HEK293T (cell line): ENCODE measurements at regions not wholly inside any gene's neighbourhood (a gene's known extent, or its start where the extent isn't known, plus 50 kb on each side); places are given as distances from the start of the nearest gene placed in this dataset.

Experiments used
- CTCF ChIA-PET: fragments of 350-600 bp; formaldehyde crosslinking; extraction: SDS; loops from one replicate; lab custom pipeline; 2021; ENCODE audit warnings: antibody characterized with exemption, inconsistent platforms; lab: Yijun Ruan, JAX
- POLR2A ChIA-PET: fragments of 350-600 bp; formaldehyde crosslinking; extraction: SDS; loops from one replicate; lab custom pipeline; 2020; ENCODE audit warnings: antibody characterized with exemption, inconsistent platforms; lab: Yijun Ruan, JAX
- DNase-seq: peaks from one replicate; pipeline ENCODE4 v3.0.0; 2012; ENCODE audit warnings: mixed read lengths; ENCODE audit errors: extremely low spot score
- ARNT ChIP-seq: fragments of 450-650 bp; IDR thresholded peaks from 2 replicates; pipeline ENCODE4 v1.6.1; 2017; ENCODE audit warnings: mild to moderate bottlenecking
- BHLHE40 ChIP-seq: fragments of 450-650 bp; IDR thresholded peaks from 2 replicates; pipeline ENCODE4 v1.6.1; 2016; ENCODE audit warnings: mild to moderate bottlenecking, moderate library complexity, borderline replicate concordance
- CTBP1 ChIP-seq: fragments of 450-650 bp; IDR thresholded peaks from 2 replicates; pipeline ENCODE4 v1.6.1; 2016; ENCODE audit warnings: borderline replicate concordance
- ELF4 ChIP-seq: fragments of 450-650 bp; IDR thresholded peaks from 2 replicates; pipeline ENCODE4 v1.6.1; 2017; ENCODE audit warnings: antibody characterized with exemption
- FOXA1 ChIP-seq: fragments of 450-650 bp; IDR thresholded peaks from 2 replicates; pipeline ENCODE4 v1.6.1; 2016; ENCODE audit warnings: mild to moderate bottlenecking
- FOXK2 ChIP-seq: fragments of 450-650 bp; IDR thresholded peaks from 2 replicates; pipeline ENCODE4 v1.6.1; 2016; ENCODE audit warnings: mild to moderate bottlenecking
- FOXM1 ChIP-seq: fragments of 450-650 bp; IDR thresholded peaks from 2 replicates; pipeline ENCODE4 v1.6.1; 2017; ENCODE audit warnings: mild to moderate bottlenecking, borderline replicate concordance
- HDGF ChIP-seq: fragments of 450-650 bp; IDR thresholded peaks from 2 replicates; pipeline ENCODE4 v1.6.1; 2017; ENCODE audit warnings: antibody characterized with exemption, borderline replicate concordance
- L3MBTL2 ChIP-seq: fragments of 450-650 bp; conservative IDR thresholded peaks from 2 replicates; pipeline ENCODE4 v1.6.1; 2016; ENCODE audit warnings: mild to moderate bottlenecking
- LEF1 ChIP-seq: fragments of 450-650 bp; IDR thresholded peaks from 2 replicates; pipeline ENCODE4 v1.6.1; 2017; ENCODE audit warnings: mild to moderate bottlenecking, borderline replicate concordance
- NFRKB ChIP-seq: fragments of 450-650 bp; IDR thresholded peaks from 2 replicates; pipeline ENCODE4 v1.6.1; 2016; ENCODE audit warnings: mild to moderate bottlenecking, moderate library complexity
- SP1 ChIP-seq: fragments of 450-650 bp; IDR thresholded peaks from 2 replicates; pipeline ENCODE4 v1.6.1; 2017
- SUZ12 ChIP-seq: fragments of 450-650 bp; IDR thresholded peaks from 2 replicates; pipeline ENCODE4 v1.6.1; 2016; ENCODE audit warnings: mild to moderate bottlenecking
- TARDBP ChIP-seq: fragments of 450-650 bp; IDR thresholded peaks from 2 replicates; pipeline ENCODE4 v1.6.1; 2016
- ZNF384 ChIP-seq: fragments of 450-650 bp; IDR thresholded peaks from 2 replicates; pipeline ENCODE4 v1.6.1; 2016
- TF ChIP-seq, protein P1 (sequence below): fragments of 450-650 bp; IDR thresholded peaks from 2 replicates; pipeline ENCODE4 v1.6.1; 2016

DNA sequence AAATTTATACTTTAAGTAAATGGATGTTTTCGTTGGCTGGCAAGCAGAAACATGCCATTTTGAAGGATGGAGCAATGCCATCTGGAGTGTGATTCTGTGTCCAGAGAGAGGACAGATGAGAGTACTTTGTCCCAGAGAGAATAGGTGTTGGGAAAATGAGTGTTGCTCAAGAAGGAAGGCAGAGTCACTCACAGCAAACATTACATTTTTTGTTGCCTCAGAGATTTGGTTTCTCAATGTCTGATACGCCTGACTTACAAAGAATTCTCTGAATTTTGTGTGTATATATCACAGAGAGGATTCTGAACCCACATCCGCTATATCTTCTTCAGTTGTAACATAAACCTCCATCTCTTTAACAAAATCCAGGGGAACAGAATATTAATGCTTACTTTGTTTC, 102.8 kb upstream of the PCDH18 start:
- POLR2A ChIA-PET: no interaction called here
- DNase-seq: no peak
- CTCF ChIA-PET: no interaction called here
- TF ChIP-seq BHLHE40: no peak
- TF ChIP-seq ZNF384: no peak
- TF ChIP-seq, protein P1, sequence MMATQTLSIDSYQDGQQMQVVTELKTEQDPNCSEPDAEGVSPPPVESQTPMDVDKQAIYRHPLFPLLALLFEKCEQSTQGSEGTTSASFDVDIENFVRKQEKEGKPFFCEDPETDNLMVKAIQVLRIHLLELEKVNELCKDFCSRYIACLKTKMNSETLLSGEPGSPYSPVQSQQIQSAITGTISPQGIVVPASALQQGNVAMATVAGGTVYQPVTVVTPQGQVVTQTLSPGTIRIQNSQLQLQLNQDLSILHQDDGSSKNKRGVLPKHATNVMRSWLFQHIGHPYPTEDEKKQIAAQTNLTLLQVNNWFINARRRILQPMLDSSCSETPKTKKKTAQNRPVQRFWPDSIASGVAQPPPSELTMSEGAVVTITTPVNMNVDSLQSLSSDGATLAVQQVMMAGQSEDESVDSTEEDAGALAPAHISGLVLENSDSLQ: no peak

DNA sequence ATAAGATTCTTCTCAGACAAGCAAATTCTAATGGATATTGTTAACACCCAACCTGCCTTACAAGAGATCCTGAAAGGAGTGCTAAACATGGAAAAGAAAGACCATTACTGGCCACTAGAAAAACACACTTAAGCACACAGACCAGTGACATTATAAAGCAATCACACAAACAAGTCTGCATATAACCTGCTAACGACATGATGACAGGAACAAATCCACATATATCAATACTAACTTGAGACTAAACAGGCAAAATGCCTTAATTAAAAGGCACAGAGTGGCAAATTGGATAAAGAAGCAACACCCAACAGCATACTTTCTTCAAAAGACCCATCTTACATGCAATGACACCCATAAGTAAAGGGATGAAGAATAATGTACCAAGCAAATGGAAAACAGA, 100.5 kb upstream of the PCDH18 start:
- no peak for DNase-seq
- no peak for TF ChIP-seq LEF1
- POLR2A ChIA-PET: no interaction called here
- CTCF ChIA-PET: no interaction called here

DNA sequence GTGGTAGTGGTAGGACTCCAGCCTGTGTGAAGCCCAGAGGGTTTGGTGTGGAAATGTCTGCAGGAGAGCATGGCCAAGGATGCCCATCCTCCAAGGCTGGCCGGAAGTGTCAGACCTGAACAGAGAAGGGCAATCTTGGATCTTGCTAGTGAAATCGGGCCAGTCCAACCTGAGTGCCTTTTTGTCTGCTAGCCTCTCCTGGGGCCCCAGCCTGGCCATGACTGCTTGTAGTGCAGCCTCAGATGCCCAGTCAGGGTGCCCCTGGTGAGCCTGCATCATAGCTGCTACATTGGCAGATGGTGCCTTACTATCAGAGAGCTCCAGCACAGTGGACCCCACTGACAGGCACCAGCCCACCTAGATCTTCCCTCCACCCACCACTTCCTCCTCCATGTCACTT, 99.3 kb upstream of the PCDH18 start:
- ChIA-PET CTCF (no interaction called here), POLR2A (no interaction called here)
- TF ChIP-seq FOXK2 (no peak), FOXM1 (no peak), SUZ12 (no peak), BHLHE40 (no peak), SP1 (no peak), TARDBP (no peak), L3MBTL2 (no peak), ELF4 (no peak), HDGF (no peak), LEF1 (no peak), NFRKB (no peak), FOXA1 (no peak), ZNF384 (no peak), CTBP1 (no peak), ARNT (no peak)
- TF ChIP-seq, protein P1: no peak
- DNase-seq: no peak

DNA sequence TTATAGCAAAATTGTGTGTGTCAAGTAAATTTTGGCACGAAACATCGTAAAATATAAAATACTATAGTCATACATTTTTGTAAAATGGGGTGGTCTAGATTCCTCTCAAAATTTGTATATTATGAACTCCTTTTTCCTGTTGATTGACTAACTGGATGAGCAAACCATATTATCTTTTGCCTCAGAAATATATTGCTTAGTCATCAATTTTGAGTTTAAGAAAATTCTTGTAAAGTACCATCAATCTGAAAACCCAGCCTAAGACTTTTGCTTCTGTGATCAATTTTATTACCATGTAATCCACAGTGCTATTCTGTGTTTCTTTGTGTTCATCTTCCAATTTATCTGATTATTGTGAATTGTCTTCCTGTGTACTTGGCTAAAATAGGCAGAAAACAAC, 98.0 kb upstream of the PCDH18 start:
- TF ChIP-seq ELF4 (no peak), CTBP1 (no peak), HDGF (no peak), FOXK2 (no peak), LEF1 (no peak), TARDBP (no peak), ARNT (no peak), BHLHE40 (no peak), L3MBTL2 (no peak), ZNF384 (no peak)
- DNase-seq: no peak
- ChIA-PET POLR2A (no interaction called here), CTCF (no interaction called here)

DNA sequence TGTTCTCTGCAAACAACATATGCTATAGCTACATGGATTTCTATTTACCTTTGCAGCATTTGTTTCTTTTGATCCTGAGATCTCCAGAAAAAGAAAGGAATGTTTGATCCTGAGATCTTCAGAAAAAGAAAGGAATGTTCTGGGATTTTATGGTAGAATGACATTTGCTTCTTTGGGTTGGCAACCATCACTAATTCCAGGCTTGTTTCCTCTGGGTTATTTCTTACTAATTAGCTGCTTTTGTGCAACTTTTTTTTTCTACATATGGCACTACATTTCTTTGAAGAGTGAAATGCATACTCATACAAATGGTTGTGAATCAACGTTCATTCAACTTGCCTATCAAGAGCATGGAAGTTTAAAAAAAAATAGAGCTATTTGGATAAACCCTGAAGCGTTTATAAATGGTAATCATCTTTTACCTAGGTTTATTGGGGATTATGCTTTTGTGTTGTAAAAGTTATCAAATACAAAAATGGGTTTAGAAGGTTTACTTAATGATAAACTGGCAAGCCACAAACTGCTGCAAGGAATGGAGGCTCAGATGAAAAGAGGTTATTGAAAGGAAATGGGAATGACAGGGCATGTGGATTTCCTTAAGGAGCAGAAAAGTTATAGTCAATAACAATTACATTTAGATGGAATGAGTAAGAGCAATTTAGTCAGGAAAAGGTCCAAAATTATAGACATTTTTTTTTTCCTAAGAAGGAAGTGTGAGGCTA, 95.6 kb upstream of the PCDH18 start:
- no peak for TF ChIP-seq FOXM1
- TF ChIP-seq CTBP1: no peak
- no peak for TF ChIP-seq ZNF384
- no peak for TF ChIP-seq ELF4
- TF ChIP-seq L3MBTL2: no peak
- no peak for TF ChIP-seq FOXK2
- DNase-seq: no peak
- POLR2A ChIA-PET: no interaction called here
- CTCF ChIA-PET: no interaction called here

DNA sequence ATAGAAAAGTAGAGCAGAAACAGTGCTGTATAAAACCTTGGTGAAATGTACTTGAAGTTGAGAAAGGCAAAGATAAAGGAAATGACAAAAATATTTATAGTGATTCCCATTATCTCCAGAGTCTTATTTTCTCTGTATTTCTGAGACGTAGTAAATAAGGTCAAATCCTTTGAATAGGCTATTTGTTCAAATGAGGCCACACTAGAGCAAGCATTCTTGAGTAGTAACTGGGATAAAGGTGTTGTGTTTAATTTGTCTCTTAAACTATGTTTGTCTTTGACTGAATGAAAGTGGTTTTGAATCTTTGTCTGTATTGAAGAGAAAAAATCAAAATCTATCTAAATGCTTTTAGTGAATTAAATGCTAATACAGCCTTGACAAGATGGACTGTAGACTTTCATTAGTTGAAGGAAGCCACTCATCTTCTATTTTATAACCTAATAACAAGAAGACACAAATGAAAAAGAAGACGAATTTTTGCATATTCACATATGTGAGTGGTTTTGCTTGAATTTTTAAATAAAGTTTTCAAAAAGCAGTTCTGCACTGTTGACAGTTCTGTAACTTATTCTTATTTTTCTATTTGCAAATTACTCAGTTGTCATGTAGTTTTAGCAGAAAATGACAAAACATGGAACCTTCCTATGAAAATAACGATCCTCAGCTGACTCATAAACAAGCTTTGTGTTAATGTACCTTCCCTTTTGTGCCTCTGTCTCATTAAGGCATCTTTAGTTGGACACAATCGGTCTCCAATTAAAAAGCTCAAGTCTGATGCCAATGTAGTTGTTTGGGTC, 94.8 kb upstream of the PCDH18 start:
- CTCF ChIA-PET: no interaction called here
- POLR2A ChIA-PET: no interaction called here
- DNase-seq: no peak
- TF ChIP-seq CTBP1: no peak
- no peak for TF ChIP-seq NFRKB
- TF ChIP-seq, protein P1: no peak
- no peak for TF ChIP-seq L3MBTL2
- no peak for TF ChIP-seq FOXM1
- no peak for TF ChIP-seq FOXK2
- TF ChIP-seq ELF4: no peak
- no peak for TF ChIP-seq SP1

DNA sequence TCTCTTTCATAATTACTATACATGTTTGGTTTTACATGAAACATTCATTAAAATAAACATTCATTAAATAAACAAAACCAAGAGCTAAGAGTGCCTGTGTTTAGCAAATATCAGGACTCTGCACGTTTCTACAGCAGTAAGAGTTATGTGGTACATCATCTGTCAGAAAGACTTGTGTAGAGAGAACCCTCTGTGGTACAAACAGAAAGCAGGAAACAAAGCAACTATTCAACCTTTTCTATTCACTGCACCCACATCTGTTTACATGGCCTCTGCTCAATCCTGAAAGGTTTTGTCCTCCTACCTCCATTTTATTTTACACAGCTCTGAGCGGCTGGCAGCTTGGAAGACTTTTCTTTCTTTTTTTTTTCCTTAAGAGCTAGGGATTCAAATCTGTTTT, 90.7 kb upstream of the PCDH18 start:
- CTCF ChIA-PET: no interaction called here
- POLR2A ChIA-PET: no interaction called here
- DNase-seq: no peak
- TF ChIP-seq SP1 (no peak), NFRKB (no peak), FOXM1 (no peak), ARNT (no peak), FOXA1 (no peak), HDGF (no peak), BHLHE40 (no peak)
